ENCODE measurements at regions not wholly inside any gene's neighbourhood (a gene's known extent, or its start where the extent isn't known, plus 50 kb on each side); places are given as distances from the start of the nearest gene placed in this dataset.
"Not testable (repeated sequence)": the region's sequence is repeated elsewhere in the genome, so short reads cannot be mapped to it uniquely, and the experiment has no call there.

DNA sequence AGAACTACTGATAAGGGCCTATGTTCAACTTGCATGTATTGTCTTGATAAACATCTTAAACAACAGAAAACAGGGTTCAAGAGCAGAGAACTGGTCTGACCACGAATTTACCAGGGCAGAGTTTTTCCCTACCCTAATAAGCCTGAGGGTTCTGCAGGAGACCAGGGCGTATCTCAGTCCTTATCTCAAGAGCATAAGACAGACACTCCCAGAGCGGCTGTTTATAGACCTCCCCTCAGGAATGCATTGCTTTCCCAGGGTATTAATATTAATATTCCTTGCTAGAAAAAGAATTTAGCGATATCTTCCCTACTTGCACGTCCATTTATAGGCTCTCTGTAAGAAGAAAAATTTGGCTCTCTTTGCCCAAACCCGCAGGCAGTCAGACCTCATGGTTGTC lies 637.2 kb downstream of the EPM2A start:
- TF ChIP-seq CTCF (IDR thresholded peaks at IDR 0.05; ENCODE audit: low read length); EZH2phosphoT487 (IDR thresholded peaks at IDR 0.05; ENCODE audit: low read length); EZH2 (optimal IDR thresholded peaks at IDR 0.05; ENCODE audit: low read depth, low read length): not testable (repeated sequence)
